ENCODE measurements at regions not wholly inside any gene's neighbourhood (a gene's known extent, or its start where the extent isn't known, plus 50 kb on each side); places are given as distances from the start of the nearest gene placed in this dataset.

DNA sequence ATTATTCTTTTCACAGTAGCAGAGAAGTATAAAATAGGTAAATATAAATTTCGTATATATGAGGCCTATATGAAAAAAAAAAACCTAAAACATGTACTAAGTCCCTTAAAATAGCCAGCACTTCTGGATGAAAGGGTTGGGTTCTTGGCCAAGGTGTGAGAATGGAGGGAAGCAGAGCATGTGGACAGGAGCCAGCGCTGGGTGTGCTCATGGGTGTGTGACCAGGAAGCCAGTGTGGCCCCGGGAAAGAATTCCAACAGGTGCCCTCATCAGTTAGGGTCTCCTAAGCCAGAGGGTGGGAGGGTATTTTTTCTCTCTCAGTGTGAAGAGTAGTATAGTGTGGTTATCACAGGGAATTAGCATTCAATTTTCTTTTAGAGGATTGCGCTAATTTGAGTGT is 401.9 kb upstream of the IGFBP3 start:
- DNase-seq, result no peak

DNA sequence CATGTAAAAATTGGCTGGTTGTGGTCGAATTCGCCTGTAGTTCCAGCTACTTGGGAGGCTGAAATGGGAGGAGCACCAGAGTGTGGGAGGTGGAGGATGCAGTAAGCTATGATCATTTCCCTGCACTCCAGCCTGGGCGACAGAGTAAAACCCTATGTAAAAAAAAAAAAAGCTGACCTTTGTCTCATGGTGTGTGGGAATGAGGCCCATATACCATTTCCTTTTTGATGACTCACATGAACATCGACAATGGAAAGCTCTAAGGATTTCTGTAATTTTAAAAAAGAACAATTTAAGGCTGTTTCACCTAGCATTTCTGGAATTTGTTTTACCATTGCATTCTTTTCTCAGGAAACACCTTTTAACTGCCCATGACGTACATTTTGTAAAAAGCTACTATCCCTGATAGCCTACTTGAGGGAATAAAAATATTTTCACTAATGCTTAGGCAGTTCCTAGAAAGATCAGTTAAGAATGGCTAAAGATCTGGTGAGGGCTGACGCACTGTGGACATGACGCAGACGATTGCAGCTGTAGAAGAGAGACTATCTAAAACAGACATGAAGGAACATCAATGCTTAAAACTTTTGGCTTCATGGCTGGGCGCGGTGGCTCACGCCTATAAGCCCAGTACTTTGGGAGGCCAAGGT is 400.6 kb upstream of the IGFBP3 start:
- no peak for DNase-seq

DNA sequence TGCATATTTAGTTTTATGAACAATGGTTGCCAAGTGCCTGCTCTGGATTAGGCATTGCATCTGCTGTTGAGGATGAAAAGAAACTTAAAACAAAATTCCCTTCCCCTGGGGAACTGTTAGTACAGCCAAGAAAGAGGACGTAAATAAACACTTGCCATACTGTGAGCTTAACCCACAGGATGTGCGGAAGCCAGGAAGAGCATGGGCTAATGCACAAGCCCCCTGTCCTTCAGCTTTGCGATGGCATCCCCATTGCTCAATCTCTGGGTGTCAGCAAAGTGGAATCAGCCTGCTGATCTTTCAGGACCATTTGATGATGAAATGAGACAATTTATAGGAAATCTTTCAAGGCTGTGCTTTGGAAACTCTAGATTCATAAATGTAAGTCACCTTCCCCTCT is 399.9 kb upstream of the IGFBP3 start:
- no peak for DNase-seq

DNA sequence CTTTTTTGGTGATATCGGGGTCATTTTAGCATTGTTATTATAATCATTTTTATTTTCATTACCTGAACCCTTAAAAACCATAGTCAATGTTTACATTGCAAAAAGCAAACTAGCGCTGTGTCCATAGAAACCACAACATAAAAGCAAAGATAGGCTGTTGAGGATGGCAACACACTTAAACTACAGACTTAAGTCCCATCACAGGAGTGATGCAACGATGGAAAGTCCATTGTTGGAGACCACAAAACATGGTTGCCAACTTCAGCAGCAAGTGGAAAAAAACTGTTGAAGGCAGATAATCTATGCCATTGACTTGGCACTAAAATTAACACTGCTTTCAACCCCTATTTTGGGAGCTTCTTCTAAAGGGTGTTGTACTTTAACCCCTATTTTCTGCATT is 398.8 kb upstream of the IGFBP3 start:
- no peak for DNase-seq

DNA sequence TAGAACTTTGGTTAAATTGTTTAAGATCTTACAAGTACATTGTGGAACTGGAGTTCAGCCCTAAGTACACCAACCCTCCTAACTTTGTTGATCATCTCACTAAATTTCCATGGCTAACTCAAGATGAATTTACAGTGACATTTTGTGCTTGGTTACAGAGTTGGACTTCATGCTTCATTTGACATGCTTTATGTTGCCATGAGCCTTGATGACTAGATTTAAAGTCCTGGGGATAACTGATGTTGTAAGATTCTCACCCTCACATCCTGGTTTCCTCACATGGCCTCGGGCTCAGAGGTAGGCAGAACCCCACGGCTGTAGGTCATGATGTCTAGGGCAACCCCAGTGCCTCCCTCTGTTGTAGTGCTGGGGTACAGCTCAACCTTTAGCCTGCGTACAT is 397.2 kb upstream of the IGFBP3 start:
- no peak for DNase-seq

DNA sequence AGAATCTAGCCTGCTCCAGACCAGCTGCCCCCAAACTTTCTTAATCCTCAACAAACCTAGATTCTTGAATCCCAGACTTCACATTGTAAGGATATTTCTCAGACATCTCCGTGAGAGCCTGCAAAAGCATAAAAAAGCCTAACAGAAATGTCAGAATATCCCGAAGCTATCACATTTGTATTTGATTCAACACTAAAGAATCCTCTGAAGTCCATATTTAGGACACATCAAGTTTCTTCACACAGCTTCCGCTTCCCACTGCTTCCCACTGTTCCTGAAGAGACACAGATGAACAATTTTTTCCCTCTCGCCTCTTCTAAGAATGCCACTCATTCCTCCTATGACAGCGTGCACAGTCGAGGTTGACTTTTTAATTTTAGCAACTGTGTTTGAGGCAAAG is 396.2 kb upstream of the IGFBP3 start:
- no peak for DNase-seq

DNA sequence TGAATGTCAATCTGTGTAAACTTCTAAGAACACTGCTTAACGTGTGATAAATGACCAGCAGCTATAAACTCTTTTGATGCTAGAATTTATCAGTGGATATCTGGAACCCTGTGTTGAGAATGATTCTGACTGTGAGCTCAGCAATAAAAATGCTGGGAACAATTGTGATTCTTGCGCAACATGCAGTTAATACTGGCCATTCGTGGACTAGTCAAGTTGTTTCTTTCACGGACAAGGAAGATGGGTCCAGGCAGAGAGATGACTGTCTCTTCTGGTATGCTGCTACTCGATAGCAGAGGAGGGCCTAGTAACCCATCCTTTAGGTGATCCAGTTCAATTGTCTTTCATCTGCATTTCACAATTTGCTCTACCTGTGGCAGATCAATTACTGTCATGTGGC is 394.8 kb upstream of the IGFBP3 start:
- no peak for DNase-seq

DNA sequence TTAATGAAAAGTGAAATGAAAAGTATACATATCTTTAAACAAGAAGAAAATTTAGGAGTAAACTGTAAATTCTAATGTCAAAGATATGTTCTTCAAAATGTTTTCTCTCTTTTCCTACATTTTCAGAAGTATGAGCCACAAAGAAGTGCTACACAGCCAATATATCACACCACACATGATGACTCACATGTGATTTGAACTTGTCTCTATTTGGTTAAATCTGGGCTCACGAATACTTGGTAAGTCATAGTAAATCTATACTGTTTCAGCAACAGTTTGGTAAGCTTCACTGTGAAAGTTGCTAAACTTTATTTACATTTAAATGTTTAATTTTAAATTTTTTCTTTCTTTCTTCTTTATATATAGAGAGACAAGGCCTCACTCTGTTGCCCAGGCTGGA is 380.6 kb upstream of the IGFBP3 start:
- DNase-seq, result no peak

DNA sequence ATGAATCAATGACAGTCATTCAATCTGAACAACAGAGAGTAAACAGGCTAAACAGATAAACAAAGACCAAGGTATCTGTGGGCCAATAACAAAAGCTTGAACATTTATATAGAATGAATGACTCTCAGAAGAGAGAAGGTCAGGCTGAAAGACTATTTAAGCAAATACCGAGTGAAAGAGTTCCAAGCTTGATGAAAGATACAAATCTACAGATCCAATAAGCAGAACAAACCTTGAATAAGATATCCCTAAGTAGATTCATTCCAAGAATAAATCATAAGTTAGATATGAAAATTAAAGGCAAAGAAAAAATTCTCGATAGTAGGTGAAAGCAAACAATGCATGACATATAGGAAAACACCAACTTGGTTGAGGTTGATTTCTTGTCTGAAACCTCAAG is 376.4 kb upstream of the IGFBP3 start:
- no peak for DNase-seq

DNA sequence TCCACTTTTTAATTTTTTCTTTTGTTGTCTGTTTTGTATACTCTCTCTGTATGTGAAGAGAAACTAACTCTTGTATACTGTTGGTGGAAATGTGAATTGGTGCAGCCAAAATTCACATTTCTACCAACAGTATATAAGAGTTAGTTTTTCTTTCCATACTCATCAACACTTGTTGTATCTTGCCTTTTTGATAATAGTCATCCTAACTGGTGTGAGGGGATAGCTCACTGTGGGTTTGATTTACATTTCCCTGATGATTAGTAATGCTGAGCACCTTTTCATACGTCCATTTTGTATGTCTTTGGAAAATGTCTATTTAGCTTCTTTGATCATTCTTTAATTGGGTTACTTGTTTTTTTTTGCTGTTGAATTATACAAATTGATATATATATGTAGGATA is 375.5 kb upstream of the IGFBP3 start:
- DNase-seq, result no peak

DNA sequence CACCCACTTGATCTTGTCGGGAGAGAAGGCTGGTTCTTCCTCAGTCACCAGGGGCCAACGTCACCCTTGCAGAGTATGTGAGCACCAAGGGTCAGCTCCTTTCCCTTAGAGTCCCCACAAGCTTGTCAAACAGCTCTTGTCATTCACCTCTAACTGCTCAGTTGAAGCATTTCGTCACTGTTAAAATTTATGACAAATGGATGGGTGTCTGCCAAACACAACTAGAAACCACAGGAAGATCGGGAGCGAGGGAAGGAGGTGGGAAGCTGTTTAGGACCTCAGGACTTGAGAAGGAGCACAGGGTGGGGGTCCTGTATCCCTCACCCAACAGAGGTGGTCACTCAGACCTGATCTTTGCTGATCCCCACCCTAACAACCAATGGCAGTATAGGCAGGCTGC is 373.3 kb upstream of the IGFBP3 start:
- DNase-seq, result no peak

DNA sequence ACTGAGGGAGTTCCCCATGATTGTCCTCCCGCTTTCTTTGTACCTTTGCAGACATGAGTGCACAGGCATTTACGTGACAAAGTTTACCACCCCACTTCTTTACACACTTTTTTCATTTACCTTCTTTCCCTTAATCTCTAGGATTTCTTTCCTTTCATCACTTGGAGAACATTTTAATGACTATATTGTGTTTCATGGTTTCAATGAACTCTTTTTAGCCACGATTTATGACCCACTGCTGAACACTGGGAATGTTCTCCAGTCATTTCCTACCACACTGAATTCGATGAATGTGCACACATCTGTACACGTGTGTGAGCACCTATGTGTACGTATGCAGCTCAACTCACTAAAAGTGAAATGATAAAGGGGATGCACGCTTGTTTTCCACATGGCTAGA is 371.7 kb upstream of the IGFBP3 start:
- DNase-seq, result no peak

DNA sequence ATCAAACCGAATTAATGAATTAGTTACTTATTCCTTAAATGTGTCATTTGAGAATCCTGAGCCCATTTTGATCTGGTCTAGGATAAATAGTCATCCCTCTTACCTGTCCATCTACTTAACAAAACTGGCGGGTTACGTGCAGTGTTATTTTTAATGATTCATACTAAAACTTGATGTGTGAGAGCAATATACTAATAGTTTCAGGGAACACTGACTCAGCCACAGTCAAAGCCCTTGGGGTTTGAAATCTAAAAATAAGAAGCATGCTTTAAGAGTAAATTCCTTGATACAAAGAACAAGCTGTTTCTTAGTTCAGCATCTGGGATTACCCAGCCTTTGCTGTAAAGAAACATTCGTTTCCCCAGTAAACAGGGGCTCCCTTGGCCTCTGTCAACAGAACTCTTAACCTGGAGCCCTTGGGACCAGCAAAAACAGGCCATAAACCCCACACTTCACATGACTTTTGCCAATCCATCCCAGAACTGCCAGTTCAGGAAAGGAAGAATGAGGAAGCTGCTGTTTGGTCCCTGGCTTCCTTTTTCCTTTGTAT is 370.6 kb upstream of the IGFBP3 start:
- no peak for DNase-seq

DNA sequence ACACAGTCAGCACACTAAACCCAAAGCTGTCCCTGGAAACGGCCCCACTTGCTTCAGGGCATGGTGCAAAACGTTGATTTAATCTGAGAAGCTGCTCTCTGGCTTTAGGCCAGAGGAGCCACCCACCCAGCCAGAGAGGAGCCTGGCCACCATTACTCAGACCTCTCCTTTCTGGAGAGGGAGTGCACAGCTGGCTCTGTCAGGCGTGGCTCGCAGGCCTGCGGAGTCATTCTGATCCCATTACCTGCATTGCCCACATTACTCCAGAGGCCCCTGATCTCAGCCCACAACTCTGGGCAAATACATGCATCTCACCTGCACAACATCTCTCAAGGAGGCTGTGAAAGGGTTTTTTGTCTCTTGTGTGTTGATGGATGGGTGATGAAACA is 370.0 kb upstream of the IGFBP3 start:
- DNase-seq, result no peak

DNA sequence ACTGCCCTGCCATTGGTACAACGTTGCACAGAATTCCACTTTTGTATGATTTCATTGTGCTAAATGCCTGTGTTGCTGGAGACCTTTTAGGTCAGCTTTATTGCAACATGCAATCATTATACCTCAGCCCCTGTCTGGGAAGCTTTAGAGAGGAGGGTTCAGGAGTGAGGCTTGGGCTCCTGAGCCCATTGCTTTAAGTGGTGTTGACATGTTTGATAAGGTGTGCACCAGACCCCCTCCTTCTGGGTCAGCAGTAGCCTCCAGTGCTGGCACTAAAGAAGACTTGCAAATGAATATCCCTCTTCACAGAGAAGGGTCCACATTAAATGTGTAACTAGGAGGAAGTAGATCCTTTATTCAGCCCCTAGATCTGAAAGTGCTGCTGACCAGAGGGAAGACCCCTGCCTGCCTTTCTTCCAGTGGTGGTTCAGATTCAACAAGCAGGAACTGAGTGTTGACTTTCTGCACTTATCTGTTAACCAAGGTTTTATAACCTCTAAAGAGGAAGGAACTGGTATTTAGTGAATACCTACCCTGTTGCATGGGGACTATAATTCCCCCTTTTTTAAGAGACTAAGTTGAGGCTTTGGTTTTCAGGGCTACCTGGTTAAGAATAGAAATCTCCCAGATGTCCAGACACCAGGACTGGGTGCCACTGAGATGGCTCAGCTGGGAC is 369.4 kb upstream of the IGFBP3 start:
- no peak for DNase-seq

DNA sequence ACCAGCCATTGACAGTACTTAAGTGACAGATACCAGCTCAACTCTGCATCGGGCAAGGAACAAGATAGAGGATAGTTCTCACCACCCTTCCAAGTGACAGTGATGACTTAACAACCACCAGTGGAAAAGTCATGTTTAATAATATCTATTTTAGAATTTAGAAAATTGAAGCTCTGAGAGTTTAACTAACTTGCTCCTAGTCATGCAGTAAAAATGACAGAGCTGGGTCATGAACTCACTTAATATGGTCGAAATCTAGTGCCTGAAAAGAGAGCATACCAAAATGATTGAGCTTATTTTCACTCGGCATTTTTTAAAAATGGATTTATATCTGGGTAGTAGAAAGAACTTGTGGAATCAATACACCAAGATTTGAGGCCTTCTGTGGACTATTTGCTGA is 367.8 kb upstream of the IGFBP3 start:
- no peak for DNase-seq

DNA sequence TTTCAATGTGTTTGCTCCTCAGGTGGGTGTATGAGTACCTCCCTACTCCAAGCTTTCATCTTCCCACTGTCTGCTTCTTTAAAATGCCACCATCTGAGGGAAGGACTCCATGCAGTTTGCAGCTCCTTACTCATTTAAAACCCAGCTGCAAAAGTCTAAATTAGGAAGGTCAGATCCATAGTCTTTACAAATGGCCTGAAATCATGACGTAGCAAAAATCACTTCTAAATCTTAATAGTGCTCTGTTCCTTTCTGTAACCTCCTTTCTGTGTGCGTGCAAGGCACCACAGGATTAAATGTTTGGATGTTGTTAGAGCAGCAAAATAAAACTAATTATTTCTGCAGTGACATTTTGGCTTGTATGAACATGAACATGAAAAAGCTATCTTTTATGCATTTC is 366.9 kb upstream of the IGFBP3 start:
- no peak for DNase-seq

DNA sequence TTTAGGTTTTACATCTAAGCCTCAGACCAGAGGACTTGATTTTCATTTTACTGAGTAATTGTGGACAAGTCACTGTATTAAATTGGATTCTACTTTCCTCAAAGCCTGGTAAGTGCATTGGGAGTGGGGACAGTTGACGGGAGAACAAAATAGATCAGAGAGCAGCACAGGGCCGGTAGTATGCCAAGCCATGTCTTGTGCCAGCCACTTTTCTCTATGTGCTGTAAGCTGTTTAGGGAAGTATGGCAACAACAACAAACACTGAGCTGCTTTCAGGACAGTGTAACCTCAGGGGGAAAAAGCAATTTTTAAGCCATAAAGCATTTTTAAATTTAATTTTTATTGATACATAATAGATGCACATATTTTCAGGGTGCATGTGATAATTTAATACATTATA is 365.9 kb upstream of the IGFBP3 start:
- no peak for DNase-seq

DNA sequence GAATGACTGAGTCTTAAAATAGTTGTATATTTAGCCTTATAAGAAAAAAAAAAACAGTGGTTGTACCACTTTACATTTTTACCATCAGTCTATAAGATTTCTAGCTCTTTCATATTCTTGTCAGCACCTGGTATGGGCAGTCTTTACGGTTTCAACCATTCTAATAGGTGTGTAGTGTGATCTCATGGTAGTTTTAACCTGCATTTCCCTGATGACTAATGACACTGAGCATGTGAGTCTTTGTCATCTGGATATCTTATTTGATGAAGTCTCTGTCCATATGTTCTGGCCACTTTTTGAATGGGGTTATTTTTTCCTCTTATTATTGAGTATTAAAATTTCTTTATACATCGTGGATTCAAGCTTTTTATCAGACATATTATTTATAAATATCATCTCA is 365.3 kb upstream of the IGFBP3 start:
- DNase-seq, result no peak

DNA sequence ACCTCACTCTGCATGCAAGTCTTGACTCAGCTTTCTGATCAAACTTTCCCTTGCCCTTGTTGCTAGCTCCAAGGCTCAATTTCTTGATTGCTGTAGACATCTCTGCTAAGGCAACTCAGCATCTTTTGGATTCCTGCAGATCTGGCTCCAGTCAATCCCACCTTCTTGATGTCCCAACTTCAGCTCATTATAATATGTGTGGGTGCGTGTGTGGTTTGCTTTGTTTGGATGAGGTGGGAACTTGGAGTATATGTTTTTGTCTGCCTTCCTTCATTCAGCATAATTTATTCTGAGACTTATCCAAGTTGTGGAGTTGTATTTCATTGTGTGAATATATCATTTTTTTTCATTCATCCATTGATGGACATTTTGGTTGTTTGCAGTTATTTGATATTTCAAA is 364.8 kb upstream of the IGFBP3 start:
- DNase-seq, result no peak

DNA sequence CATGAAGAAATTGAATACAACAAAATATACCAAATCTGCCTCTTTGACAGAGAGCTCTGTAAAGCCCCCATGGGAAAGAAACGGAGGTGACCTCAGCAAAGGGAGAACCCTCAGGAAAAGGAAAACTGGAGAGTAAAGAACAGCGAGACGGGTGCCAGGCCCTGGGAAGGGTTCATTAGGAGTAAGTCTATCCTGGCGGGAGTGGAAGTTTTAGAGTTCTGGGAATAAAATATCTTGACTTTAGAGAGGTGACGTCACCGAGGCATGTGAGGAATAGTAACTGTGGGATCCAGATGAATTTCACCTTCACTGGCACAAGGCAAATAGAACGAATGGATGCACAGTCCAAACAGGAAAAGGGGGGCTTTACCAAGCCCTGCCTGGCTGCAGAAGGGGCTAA is 362.8 kb upstream of the IGFBP3 start:
- DNase-seq, result no peak

DNA sequence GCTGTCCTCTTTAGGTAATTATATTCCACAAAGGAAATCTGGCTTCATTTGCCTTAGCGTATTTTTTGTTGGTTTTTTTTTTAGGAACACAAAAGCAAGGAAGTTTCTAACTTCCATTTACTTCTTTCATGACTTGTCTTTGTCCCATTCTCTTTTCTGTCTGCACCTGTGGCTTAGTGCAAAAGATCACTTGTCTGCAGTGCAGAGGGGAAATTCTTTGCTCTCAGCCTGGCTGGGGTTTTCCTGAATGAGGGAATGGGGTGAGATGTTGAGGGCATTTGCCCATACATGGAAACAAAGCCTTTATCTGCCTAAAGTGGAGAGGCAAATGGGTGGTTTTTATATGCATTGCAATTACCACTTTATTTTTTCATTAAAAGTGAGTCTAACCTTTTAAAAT is 361.1 kb upstream of the IGFBP3 start:
- DNase-seq, result no peak

DNA sequence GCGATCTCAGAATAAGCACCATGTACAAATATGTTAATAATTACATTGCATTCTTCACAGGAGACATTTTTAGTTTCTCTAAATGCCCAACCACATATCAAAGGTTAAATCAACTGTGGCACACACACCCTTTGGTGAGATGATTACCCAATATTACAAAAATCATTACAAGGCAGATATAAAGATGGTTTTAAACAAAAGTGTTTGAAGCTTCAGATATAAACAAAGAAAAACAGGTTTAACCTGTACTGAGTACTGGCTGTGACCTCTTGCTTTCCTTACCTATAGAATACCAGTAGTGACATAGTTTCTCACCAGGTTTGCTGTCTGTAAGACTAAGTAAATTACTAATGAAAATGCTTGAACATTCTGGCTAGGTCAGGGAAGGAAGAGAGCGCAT is 360.0 kb upstream of the IGFBP3 start:
- DNase-seq, result no peak

DNA sequence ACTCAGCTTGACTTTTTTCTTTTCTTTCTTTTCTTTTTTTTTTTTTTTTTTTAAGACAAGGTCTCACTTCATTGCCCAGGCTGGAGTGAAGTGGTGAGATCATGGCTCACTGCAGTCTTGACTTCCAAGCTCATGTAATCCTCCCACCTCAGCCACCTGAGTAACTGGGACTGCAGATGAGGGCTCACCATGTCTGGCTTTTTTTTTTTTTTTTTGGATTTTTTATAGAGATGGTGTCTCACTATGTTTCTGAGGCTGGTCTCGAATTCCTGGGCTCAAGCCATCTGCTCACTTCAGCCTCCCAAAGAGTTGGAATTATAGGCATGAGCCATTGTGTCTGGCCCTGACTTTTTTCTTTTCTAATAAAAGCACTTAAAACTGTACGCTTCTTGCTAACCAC is 358.2 kb upstream of the IGFBP3 start:
- no peak for DNase-seq

DNA sequence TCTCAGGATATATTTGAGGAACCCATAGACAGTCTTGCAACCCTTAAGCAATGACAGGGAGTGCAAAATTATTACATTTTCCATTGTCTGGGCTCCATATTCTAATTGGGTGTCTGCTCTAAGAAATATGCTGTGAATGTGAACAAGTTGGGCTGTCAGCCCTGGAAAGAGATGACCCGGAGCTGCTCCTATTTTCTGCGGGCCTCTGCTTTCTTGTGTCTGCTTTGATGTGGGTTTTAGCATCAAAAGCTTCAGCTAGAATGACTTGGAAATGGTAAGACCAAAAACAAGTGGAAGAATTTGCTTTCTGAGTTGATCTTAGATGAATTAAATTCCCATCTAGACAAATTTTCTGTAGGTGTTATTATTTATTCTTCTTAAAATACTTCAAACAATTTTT is 343.6 kb upstream of the IGFBP3 start:
- DNase-seq, result no peak
